ENCODE measurements at regions not wholly inside any gene's neighbourhood (a gene's known extent, or its start where the extent isn't known, plus 50 kb on each side); places are given as distances from the start of the nearest gene placed in this dataset.

DNA sequence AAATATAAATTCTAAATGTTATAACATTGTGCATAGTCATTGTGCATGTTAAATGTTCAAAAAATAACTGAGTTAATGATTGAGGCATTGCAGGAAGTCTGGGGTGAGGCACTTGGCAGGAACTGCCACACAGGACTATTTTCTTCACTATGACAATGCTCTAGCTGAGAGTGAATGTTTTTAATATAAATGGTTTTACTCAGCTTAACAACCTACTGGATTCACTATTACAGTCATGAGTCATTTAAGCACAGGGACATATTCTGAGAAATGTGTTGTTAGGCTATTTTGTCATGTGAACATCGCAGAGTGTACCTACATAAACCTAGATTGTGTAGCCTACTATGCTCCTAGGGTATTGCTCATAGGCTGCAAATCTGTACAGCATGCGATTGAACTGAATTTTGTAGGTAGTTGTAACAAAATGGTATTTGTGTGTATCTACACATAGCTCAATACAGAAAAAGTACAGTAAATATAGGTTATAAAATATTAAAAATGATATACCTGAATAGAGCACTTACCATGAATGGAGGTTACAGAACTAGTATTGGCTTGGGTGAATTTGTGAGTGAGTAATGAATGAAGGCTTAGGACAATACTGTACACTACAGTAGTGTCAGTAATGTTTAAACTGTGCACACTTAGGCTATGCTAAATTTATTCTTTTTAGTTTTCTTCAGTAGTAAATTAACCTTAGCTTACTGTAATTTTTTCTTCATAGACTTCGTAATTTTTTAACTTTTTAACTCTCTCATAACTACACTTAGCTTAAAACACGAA is 346.1 kb upstream of the PTGER4 start:
- ChIA-PET POLR2A (no interaction called here), CTCF (no interaction called here)
- no peak for DNase-seq (ENCODE audit: extremely low spot score)
- TF ChIP-seq ZNF384 (IDR thresholded peaks at IDR 0.05) (no peak), HDGF (IDR thresholded peaks at IDR 0.05; ENCODE audit: borderline replicate concordance) (no peak), NFRKB (IDR thresholded peaks at IDR 0.05) (no peak), FOXM1 (IDR thresholded peaks at IDR 0.05; ENCODE audit: borderline replicate concordance) (no peak)

DNA sequence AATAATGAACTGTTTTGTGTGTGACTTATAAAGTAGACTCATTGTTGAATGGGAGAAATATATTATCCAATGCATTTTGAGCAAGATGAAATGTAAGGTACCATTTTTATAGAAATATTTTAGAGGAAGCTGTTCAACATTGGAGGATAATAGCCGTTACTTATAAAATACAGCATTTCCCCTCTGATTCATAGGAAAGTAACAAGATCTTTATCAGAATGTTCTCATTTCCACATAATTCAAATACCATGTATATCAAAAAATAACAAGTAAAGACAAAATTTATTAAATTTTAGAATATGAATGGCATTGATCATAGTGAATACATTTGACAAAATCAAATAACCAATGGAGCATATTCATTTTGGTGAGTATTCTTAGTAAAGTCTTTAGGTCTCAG is 346.7 kb upstream of the PTGER4 start:
- TF ChIP-seq CTBP1 (IDR thresholded peaks at IDR 0.05; ENCODE audit: borderline replicate concordance) (no peak), NFRKB (IDR thresholded peaks at IDR 0.05) (no peak), TARDBP (IDR thresholded peaks at IDR 0.05) (no peak), ZNF384 (IDR thresholded peaks at IDR 0.05) (no peak), BHLHE40 (IDR thresholded peaks at IDR 0.05; ENCODE audit: borderline replicate concordance) (no peak), SUZ12 (IDR thresholded peaks at IDR 0.05) (no peak), ARNT (IDR thresholded peaks at IDR 0.05) (no peak), FOXA1 (IDR thresholded peaks at IDR 0.05) (no peak), FOXM1 (IDR thresholded peaks at IDR 0.05; ENCODE audit: borderline replicate concordance) (no peak), L3MBTL2 (conservative IDR thresholded peaks at IDR 0.05) (no peak), HDGF (IDR thresholded peaks at IDR 0.05; ENCODE audit: borderline replicate concordance) (no peak), ELF4 (IDR thresholded peaks at IDR 0.05) (no peak)
- TF ChIP-seq, protein P1, sequence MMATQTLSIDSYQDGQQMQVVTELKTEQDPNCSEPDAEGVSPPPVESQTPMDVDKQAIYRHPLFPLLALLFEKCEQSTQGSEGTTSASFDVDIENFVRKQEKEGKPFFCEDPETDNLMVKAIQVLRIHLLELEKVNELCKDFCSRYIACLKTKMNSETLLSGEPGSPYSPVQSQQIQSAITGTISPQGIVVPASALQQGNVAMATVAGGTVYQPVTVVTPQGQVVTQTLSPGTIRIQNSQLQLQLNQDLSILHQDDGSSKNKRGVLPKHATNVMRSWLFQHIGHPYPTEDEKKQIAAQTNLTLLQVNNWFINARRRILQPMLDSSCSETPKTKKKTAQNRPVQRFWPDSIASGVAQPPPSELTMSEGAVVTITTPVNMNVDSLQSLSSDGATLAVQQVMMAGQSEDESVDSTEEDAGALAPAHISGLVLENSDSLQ (IDR thresholded peaks at IDR 0.05), result no peak
- ChIA-PET CTCF (no interaction called here), POLR2A (no interaction called here)
- no peak for DNase-seq (ENCODE audit: extremely low spot score)

DNA sequence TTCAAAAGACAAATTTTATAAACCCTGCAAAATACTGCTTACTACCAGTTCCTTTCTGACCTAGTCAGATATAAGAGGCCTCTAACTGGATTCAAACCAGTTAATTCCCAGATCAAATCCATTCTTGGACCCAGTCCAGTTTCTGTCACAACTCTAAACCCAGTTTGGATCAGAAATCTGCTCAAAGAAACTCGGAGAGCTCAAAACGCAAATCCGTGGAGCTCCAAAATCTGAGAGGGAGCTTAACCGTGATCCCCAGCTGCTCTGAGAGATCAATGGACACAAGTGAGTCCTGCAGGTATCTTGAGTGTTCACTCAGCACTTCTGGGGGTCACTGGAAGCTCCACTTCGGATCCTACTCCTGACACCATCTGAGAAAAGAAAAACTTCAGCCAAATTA is 348.1 kb upstream of the PTGER4 start:
- ChIA-PET CTCF (no interaction called here), POLR2A (no interaction called here)
- DNase-seq (ENCODE audit: extremely low spot score), result no peak
- TF ChIP-seq CTBP1 (IDR thresholded peaks at IDR 0.05; ENCODE audit: borderline replicate concordance), result no peak
- TF ChIP-seq ELF4 (IDR thresholded peaks at IDR 0.05), result no peak
- no peak for TF ChIP-seq TARDBP (IDR thresholded peaks at IDR 0.05)
- TF ChIP-seq L3MBTL2 (conservative IDR thresholded peaks at IDR 0.05), result no peak
- TF ChIP-seq SP1 (IDR thresholded peaks at IDR 0.05), result no peak
- TF ChIP-seq FOXK2 (IDR thresholded peaks at IDR 0.05), result no peak
- no peak for TF ChIP-seq FOXM1 (IDR thresholded peaks at IDR 0.05; ENCODE audit: borderline replicate concordance)

DNA sequence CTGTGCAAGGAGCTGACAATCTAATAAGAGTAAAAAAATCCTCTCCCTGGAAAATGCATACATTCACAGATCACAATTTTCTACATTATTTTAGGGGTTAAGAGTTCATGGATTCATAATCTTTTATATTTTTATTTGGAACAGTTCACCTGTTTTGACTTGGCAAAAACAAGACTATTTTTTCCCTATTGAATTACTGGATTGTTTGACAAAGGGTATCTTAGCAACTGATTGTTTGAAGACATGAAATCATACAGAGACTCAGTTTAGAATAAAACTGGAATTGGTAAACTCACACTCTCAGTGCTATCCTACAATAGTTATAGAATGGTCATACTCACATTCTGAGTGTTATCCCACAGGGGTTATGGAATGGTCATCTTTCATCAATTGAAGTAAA is 358.2 kb upstream of the PTGER4 start:
- ChIA-PET POLR2A (no interaction called here), CTCF (no interaction called here)
- no peak for DNase-seq (ENCODE audit: extremely low spot score)
- TF ChIP-seq FOXA1 (IDR thresholded peaks at IDR 0.05), result no peak
- no peak for TF ChIP-seq TARDBP (IDR thresholded peaks at IDR 0.05)
- no peak for TF ChIP-seq FOXK2 (IDR thresholded peaks at IDR 0.05)
- no peak for TF ChIP-seq NFRKB (IDR thresholded peaks at IDR 0.05)
- TF ChIP-seq, protein P1 (IDR thresholded peaks at IDR 0.05), result no peak
- TF ChIP-seq CTBP1 (IDR thresholded peaks at IDR 0.05; ENCODE audit: borderline replicate concordance), result no peak

DNA sequence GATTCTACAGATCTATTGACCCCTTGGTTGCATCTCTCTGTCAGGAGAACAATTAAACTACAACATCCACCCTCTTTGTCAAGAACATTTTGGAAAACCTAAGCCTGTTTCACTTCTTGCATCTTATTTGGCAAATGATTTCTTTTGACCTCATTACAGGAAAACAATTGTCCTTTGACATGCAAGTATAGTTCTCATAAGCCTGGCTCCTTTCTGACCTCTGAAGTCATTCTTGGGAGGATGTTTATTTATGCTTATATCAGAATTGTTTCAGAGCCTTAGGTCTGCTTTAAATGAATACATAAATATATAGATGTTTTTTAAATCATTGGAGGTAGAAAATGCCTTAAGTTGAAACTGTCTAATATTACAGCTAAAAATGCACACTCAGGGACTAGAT is 361.3 kb upstream of the PTGER4 start:
- CTCF ChIA-PET, result no interaction called here
- DNase-seq (ENCODE audit: extremely low spot score), result no peak
- POLR2A ChIA-PET, result no interaction called here
- TF ChIP-seq, protein P1 (IDR thresholded peaks at IDR 0.05), result no peak
- no peak for TF ChIP-seq FOXK2 (IDR thresholded peaks at IDR 0.05)
- no peak for TF ChIP-seq L3MBTL2 (conservative IDR thresholded peaks at IDR 0.05)
- no peak for TF ChIP-seq ARNT (IDR thresholded peaks at IDR 0.05)
- no peak for TF ChIP-seq FOXA1 (IDR thresholded peaks at IDR 0.05)
- no peak for TF ChIP-seq TARDBP (IDR thresholded peaks at IDR 0.05)
- TF ChIP-seq ELF4 (IDR thresholded peaks at IDR 0.05), result no peak
- no peak for TF ChIP-seq SUZ12 (IDR thresholded peaks at IDR 0.05)
- no peak for TF ChIP-seq NFRKB (IDR thresholded peaks at IDR 0.05)
- no peak for TF ChIP-seq LEF1 (IDR thresholded peaks at IDR 0.05; ENCODE audit: borderline replicate concordance)
- TF ChIP-seq FOXM1 (IDR thresholded peaks at IDR 0.05; ENCODE audit: borderline replicate concordance), result no peak
- TF ChIP-seq BHLHE40 (IDR thresholded peaks at IDR 0.05; ENCODE audit: borderline replicate concordance), result no peak
- no peak for TF ChIP-seq HDGF (IDR thresholded peaks at IDR 0.05; ENCODE audit: borderline replicate concordance)

DNA sequence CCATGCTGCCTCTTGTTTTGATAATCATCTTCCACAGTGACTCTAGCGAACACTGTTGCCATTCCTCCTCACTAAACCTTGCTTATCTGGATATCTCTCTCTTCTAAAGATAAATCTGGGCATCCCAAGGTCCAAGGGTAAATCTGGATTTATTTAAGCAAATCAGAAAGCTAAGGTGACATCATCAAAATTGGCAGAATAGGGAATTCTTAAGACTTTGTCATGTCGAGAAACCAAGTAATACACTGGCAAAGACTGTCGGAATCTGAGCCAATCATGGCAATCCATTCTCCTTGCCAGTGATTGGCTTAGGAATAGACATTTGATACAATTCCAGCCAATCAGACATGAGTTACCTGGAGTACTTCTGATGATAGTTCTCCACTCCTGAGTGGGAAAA is 362.7 kb upstream of the PTGER4 start:
- POLR2A ChIA-PET, result no interaction called here
- DNase-seq (ENCODE audit: extremely low spot score), result no peak
- CTCF ChIA-PET, result no interaction called here
- TF ChIP-seq LEF1 (IDR thresholded peaks at IDR 0.05; ENCODE audit: borderline replicate concordance) (no peak), CTBP1 (IDR thresholded peaks at IDR 0.05; ENCODE audit: borderline replicate concordance) (no peak), L3MBTL2 (conservative IDR thresholded peaks at IDR 0.05) (no peak), ELF4 (IDR thresholded peaks at IDR 0.05) (no peak), SUZ12 (IDR thresholded peaks at IDR 0.05) (no peak), FOXK2 (IDR thresholded peaks at IDR 0.05) (no peak), TARDBP (IDR thresholded peaks at IDR 0.05) (no peak), ARNT (IDR thresholded peaks at IDR 0.05) (no peak)
- TF ChIP-seq, protein P1 (IDR thresholded peaks at IDR 0.05), result no peak
